ENCODE measurements at regions not wholly inside any gene's neighbourhood (a gene's known extent, or its start where the extent isn't known, plus 50 kb on each side); places are given as distances from the start of the nearest gene placed in this dataset.
A peak's percentile ranks its signal among the peaks of the same experiment; 100 is the strongest.
"Not testable (repeated sequence)": the region's sequence is repeated elsewhere in the genome, so short reads cannot be mapped to it uniquely, and the experiment has no call there.

- H3K27me3 Mint-ChIP-seq = peaks cover 10% of the 10 kb centered on the region
- not testable (repeated sequence) for H3K9me3 Mint-ChIP-seq (ENCODE audit: low read depth); H3K36me3 Mint-ChIP-seq (ENCODE audit: insufficient read depth); H3K27ac Mint-ChIP-seq; H3K4me1 Mint-ChIP-seq (ENCODE audit: low read depth); H3K4me3 Mint-ChIP-seq (ENCODE audit: low read depth); DNase-seq (ENCODE audit: low spot score, unreplicated experiment)
- peak; percentile 32 for TF ChIP-seq CTCF (IDR thresholded peaks at IDR 0.05; ENCODE audit: unreplicated experiment)
These were observed 58.9 kb downstream of the GOLGA6L7 start for GRCh38 chr15:28789401-28790114.

GRCh38 chr15:28788649-28789400 is 59.6 kb downstream of the GOLGA6L7 start:
- H3K36me3 Mint-ChIP-seq (ENCODE audit: insufficient read depth); H3K27ac Mint-ChIP-seq; DNase-seq (ENCODE audit: low spot score, unreplicated experiment); H3K4me3 Mint-ChIP-seq (ENCODE audit: low read depth); H3K9me3 Mint-ChIP-seq (ENCODE audit: low read depth); H3K4me1 Mint-ChIP-seq (ENCODE audit: low read depth): not testable (repeated sequence)
- H3K27me3 Mint-ChIP-seq = peaks cover 10% of the 10 kb centered on the region

- not testable (repeated sequence) for H3K4me3 Mint-ChIP-seq (ENCODE audit: low read depth); H3K4me1 Mint-ChIP-seq (ENCODE audit: low read depth); H3K9me3 Mint-ChIP-seq (ENCODE audit: low read depth); H3K27ac Mint-ChIP-seq; H3K36me3 Mint-ChIP-seq (ENCODE audit: insufficient read depth); DNase-seq (ENCODE audit: low spot score, unreplicated experiment)
- peaks cover 10% of the 10 kb centered on the region for H3K27me3 Mint-ChIP-seq
These were observed 60.3 kb downstream of the GOLGA6L7 start for GRCh38 chr15:28788176-28788575.

- no peak for TF ChIP-seq CTCF (IDR thresholded peaks at IDR 0.05; ENCODE audit: unreplicated experiment)
- Mint-ChIP-seq H3K4me3 (ENCODE audit: low read depth) (no peak overlapping the region), H3K9me3 (ENCODE audit: low read depth) (no peaks in the 10 kb centered on the region), H3K36me3 (ENCODE audit: insufficient read depth) (no peaks in the 10 kb centered on the region), H3K4me1 (ENCODE audit: low read depth) (no peaks in the 10 kb centered on the region), H3K27ac (no peak overlapping the region), H3K27me3 (peaks cover 4% of the 10 kb centered on the region)
- no peak for DNase-seq (ENCODE audit: low spot score, unreplicated experiment)
These were observed 61.9 kb downstream of the GOLGA6L7 start for GRCh38 chr15:28786521-28786920.

GRCh38 chr15:28784347-28785163 is 63.9 kb downstream of the GOLGA6L7 start:
- H3K9me3 Mint-ChIP-seq (ENCODE audit: low read depth); DNase-seq (ENCODE audit: low spot score, unreplicated experiment); H3K27ac Mint-ChIP-seq; H3K27me3 Mint-ChIP-seq; H3K4me3 Mint-ChIP-seq (ENCODE audit: low read depth); H3K4me1 Mint-ChIP-seq (ENCODE audit: low read depth); H3K36me3 Mint-ChIP-seq (ENCODE audit: insufficient read depth): not testable (repeated sequence)

GRCh38 chr15:28783873-28784272 is 64.6 kb downstream of the GOLGA6L7 start:
- no peaks in the 10 kb centered on the region for H3K4me1 Mint-ChIP-seq (ENCODE audit: low read depth)
- no peaks in the 10 kb centered on the region for H3K9me3 Mint-ChIP-seq (ENCODE audit: low read depth)
- no peaks in the 10 kb centered on the region for H3K36me3 Mint-ChIP-seq (ENCODE audit: insufficient read depth)
- no peaks in the 10 kb centered on the region for H3K27me3 Mint-ChIP-seq
- H3K27ac Mint-ChIP-seq = no peak overlapping the region
- TF ChIP-seq CTCF (IDR thresholded peaks at IDR 0.05; ENCODE audit: unreplicated experiment) = no peak
- H3K4me3 Mint-ChIP-seq (ENCODE audit: low read depth) = no peak overlapping the region
- no peak for DNase-seq (ENCODE audit: low spot score, unreplicated experiment)
